ENCODE measurements at regions not wholly inside any gene's neighbourhood (a gene's known extent, or its start where the extent isn't known, plus 50 kb on each side); places are given as distances from the start of the nearest gene placed in this dataset.

- in situ Hi-C loops (cut with MboI; ENCODE audit: low pct_ligation_motif_present in 1 of 4, low pct_unique_long_range_greater_than_20kb in 1 of 4, low sequenced_read_pairs in 3 of 4): no loop called here
These were observed 202.8 kb downstream of the SREK1 start for GRCh38 chr5:66346869-66347268.

GRCh38 chr5:66348387-66349125, 204.5 kb downstream of the SREK1 start:
- Histone ChIP-seq H3K27ac (no peak overlapping the region), H3K4me3 (no peak overlapping the region), H3K27me3 (no peaks in the 10 kb centered on the region), H3K36me3 (no peaks in the 10 kb centered on the region), H3K9me3 (no peaks in the 10 kb centered on the region), H3K4me1 (no peaks in the 10 kb centered on the region)
- in situ Hi-C loops (cut with MboI; ENCODE audit: low pct_ligation_motif_present in 1 of 4, low pct_unique_long_range_greater_than_20kb in 1 of 4, low sequenced_read_pairs in 3 of 4): no loop called here
- no peak for DNase-seq
- TF ChIP-seq CTCF (IDR thresholded peaks at IDR 0.05) (no peak), POLR2AphosphoS5 (IDR thresholded peaks at IDR 0.05) (no peak), EP300 (IDR thresholded peaks at IDR 0.05; ENCODE audit: low read depth) (no peak), POLR2A (IDR thresholded peaks at IDR 0.05) (no peak)
- WGBS, 2 donors (ENCODE audit: low coverage in 1 of 2): 81 to 82% methylated on average over 4 of the region's 4 CpGs
- intact Hi-C loops (cut with DNase I; ENCODE audit: low total_unique reads): no loop called here

More at GRCh38 chr5:66346869-66347268, 202.8 kb downstream of the SREK1 start:
- TF ChIP-seq POLR2AphosphoS5 (IDR thresholded peaks at IDR 0.05) (no peak), EP300 (IDR thresholded peaks at IDR 0.05; ENCODE audit: low read depth) (no peak), POLR2A (IDR thresholded peaks at IDR 0.05) (no peak), CTCF (IDR thresholded peaks at IDR 0.05) (no peak)
- Histone ChIP-seq H3K9me3 (no peaks in the 10 kb centered on the region), H3K36me3 (no peaks in the 10 kb centered on the region), H3K27ac (no peak overlapping the region), H3K4me3 (no peak overlapping the region), H3K4me1 (no peaks in the 10 kb centered on the region), H3K27me3 (no peaks in the 10 kb centered on the region)
- 72 to 75% methylated on average over 5 to 6 of the region's 6 CpGs for WGBS, 2 donors (ENCODE audit: low coverage in 1 of 2)
- no peak for DNase-seq
- intact Hi-C loops (cut with DNase I; ENCODE audit: low total_unique reads): no loop called here

GRCh38 chr5:66351813-66352212, 207.7 kb downstream of the SREK1 start:
- no peak for TF ChIP-seq POLR2A (IDR thresholded peaks at IDR 0.05)
- no peak for TF ChIP-seq CTCF (IDR thresholded peaks at IDR 0.05)
- TF ChIP-seq EP300 (IDR thresholded peaks at IDR 0.05; ENCODE audit: low read depth): no peak
- no peak for TF ChIP-seq POLR2AphosphoS5 (IDR thresholded peaks at IDR 0.05)
- no peaks in the 10 kb centered on the region for H3K9me3 ChIP-seq
- no peak for DNase-seq
- in situ Hi-C loops (cut with MboI; ENCODE audit: low pct_ligation_motif_present in 1 of 4, low pct_unique_long_range_greater_than_20kb in 1 of 4, low sequenced_read_pairs in 3 of 4) (no loop called here), intact Hi-C loops (cut with DNase I; ENCODE audit: low total_unique reads) (no loop called here)
- no peak overlapping the region for H3K4me3 ChIP-seq
- WGBS, 2 donors (ENCODE audit: low coverage in 1 of 2): 67 to 84% methylated on average over 1 of the region's 1 CpG
- no peak overlapping the region for H3K27ac ChIP-seq
- no peaks in the 10 kb centered on the region for H3K4me1 ChIP-seq
- no peaks in the 10 kb centered on the region for H3K36me3 ChIP-seq
- no peaks in the 10 kb centered on the region for H3K27me3 ChIP-seq

GRCh38 chr5:66353186-66353585, 209.1 kb downstream of the SREK1 start:
- Histone ChIP-seq H3K4me1 (no peaks in the 10 kb centered on the region), H3K27ac (no peak overlapping the region), H3K36me3 (no peaks in the 10 kb centered on the region), H3K4me3 (no peak overlapping the region), H3K9me3 (no peaks in the 10 kb centered on the region), H3K27me3 (no peaks in the 10 kb centered on the region)
- DNase-seq: no peak
- WGBS, 2 donors (ENCODE audit: low coverage in 1 of 2): 96 to 100% methylated on average over 2 of the region's 2 CpGs
- intact Hi-C loops (cut with DNase I; ENCODE audit: low total_unique reads): no loop called here
- no peak for TF ChIP-seq POLR2A (IDR thresholded peaks at IDR 0.05)
- TF ChIP-seq POLR2AphosphoS5 (IDR thresholded peaks at IDR 0.05): no peak
- TF ChIP-seq CTCF (IDR thresholded peaks at IDR 0.05): no peak
- in situ Hi-C loops (cut with MboI; ENCODE audit: low pct_ligation_motif_present in 1 of 4, low pct_unique_long_range_greater_than_20kb in 1 of 4, low sequenced_read_pairs in 3 of 4): no loop called here
